Effector memory CD4-positive, alpha-beta T cell (primary cell): ENCODE measurements at regions not wholly inside any gene's neighbourhood (a gene's known extent, or its start where the extent isn't known, plus 50 kb on each side); places are given as distances from the start of the nearest gene placed in this dataset.

ENCODE experiments used
- DNase-seq, 3 donors: peaks; one replicate each; pipeline ENCODE4 v3.0.0-alpha.2; 2020
- H3K27ac ChIP-seq: 2 replicates; pipeline ENCODE4 v1.7.0; 2013; ENCODE audit warnings: mild to moderate bottlenecking, low read length, moderate library complexity; ENCODE audit not compliant: insufficient read depth, poor library complexity, severe bottlenecking
- H3K27me3 ChIP-seq: replicated peaks from 2 replicates; pipeline ENCODE4 v1.7.0; 2013; ENCODE audit warnings: mild to moderate bottlenecking, low read length; ENCODE audit not compliant: insufficient read depth, control insufficient read depth, poor library complexity, severe bottlenecking
- H3K36me3 ChIP-seq: 2 replicates; pipeline ENCODE4 v1.7.0; 2013; ENCODE audit warnings: mild to moderate bottlenecking, low read length, moderate library complexity; ENCODE audit not compliant: control insufficient read depth, insufficient read depth
- H3K4me1 ChIP-seq: 2 replicates; pipeline ENCODE4 v1.7.0; 2013; ENCODE audit warnings: low read length, mild to moderate bottlenecking; ENCODE audit not compliant: control insufficient read depth, insufficient read depth, poor library complexity, severe bottlenecking
- H3K4me3 ChIP-seq: 2 replicates; pipeline ENCODE4 v1.7.0; 2013; ENCODE audit warnings: low read length, low read depth, mild to moderate bottlenecking; ENCODE audit not compliant: insufficient read depth, poor library complexity, severe bottlenecking
- H3K9me3 ChIP-seq: 2 replicates; pipeline ENCODE4 v1.7.0; 2013; ENCODE audit warnings: mild to moderate bottlenecking, low read length, moderate library complexity; ENCODE audit not compliant: control insufficient read depth

- H3K4me3 ChIP-seq, result no peak overlapping the region
- H3K9me3 ChIP-seq, result no peaks in the 10 kb centered on the region
- H3K36me3 ChIP-seq, result no peaks in the 10 kb centered on the region
- no peaks in the 10 kb centered on the region for H3K27me3 ChIP-seq
- DNase-seq, result no peak
- H3K27ac ChIP-seq, result no peak overlapping the region
- no peaks in the 10 kb centered on the region for H3K4me1 ChIP-seq
Measured at GRCh38 chr7:17665029-17665428, 275.3 kb downstream of the SNX13 start.

DNA sequence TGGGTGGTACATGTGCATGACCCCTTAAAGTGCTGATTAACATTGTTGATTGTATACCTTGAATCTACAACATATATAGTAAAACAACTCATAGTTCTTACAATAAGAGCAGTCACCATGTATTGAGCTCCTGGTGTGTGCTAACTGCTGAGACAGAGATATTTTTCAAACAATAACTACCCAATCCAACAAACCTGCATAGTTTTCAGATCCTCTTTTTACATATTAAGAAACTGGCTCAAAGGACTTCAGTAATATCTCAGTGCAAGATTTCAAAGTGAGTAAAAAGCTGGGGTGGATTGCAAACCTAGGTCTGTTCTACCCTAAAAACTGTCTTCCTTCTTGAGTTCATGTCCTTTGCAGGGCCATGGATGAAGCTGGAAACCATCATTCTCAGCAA is 272.2 kb downstream of the SNX13 start:
- Histone ChIP-seq H3K36me3 (no peaks in the 10 kb centered on the region), H3K27me3 (no peaks in the 10 kb centered on the region), H3K4me3 (no peak overlapping the region), H3K4me1 (no peaks in the 10 kb centered on the region), H3K9me3 (no peaks in the 10 kb centered on the region), H3K27ac (no peak overlapping the region)
- DNase-seq, result no peak

GRCh38 chr7:17669204-17669603 is 271.1 kb downstream of the SNX13 start:
- no peaks in the 10 kb centered on the region for H3K36me3 ChIP-seq
- H3K4me3 ChIP-seq, result no peak overlapping the region
- no peak for DNase-seq
- no peak overlapping the region for H3K27ac ChIP-seq
- no peaks in the 10 kb centered on the region for H3K9me3 ChIP-seq
- H3K27me3 ChIP-seq, result no peaks in the 10 kb centered on the region
- H3K4me1 ChIP-seq, result no peaks in the 10 kb centered on the region

DNA sequence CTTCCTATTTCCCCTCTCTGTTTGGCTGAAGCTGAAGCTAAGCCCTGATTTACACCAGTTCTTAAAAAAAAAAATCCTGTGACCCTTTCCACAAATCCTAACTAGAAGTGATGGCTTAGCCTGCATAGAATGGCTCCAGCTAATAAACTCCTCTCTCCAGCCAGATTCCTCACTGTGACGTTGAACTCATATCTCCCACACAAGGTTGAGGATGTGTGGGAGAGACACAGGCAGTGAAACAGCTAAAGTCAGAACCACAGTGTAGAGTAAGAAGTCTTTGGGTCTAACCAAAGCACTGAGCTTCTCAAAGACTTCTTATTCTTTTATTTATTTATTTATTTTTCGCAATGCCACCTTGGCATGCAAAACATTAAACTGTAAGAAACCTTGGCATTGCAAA is 268.3 kb downstream of the SNX13 start:
- no peaks in the 10 kb centered on the region for H3K27me3 ChIP-seq
- H3K36me3 ChIP-seq, result no peaks in the 10 kb centered on the region
- H3K4me3 ChIP-seq, result no peak overlapping the region
- DNase-seq, result no peak
- H3K4me1 ChIP-seq, result no peaks in the 10 kb centered on the region
- H3K27ac ChIP-seq, result no peak overlapping the region
- H3K9me3 ChIP-seq, result no peaks in the 10 kb centered on the region

DNA sequence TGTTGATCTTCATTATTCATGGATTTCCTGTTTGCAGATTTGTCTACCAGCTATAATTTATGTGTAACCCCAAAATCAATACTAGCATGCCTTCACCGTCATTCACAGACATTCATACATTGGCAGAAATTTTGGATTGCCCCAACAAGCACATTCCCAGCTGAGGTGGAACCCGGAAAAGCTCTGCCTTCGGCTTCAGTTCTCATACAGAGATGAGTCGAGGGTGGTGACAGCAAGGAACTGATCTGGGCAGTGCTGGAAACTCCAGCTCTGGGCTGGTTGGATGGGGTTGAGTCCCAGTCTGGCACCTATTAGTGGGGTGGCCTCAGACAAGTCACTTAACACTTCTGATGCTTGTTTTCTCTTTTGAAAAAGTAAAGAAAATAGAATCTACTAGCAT is 267.5 kb downstream of the SNX13 start:
- Histone ChIP-seq H3K27me3 (no peaks in the 10 kb centered on the region), H3K36me3 (no peaks in the 10 kb centered on the region), H3K4me1 (no peaks in the 10 kb centered on the region), H3K27ac (no peak overlapping the region), H3K4me3 (no peak overlapping the region), H3K9me3 (no peaks in the 10 kb centered on the region)
- DNase-seq, result no peak

- Histone ChIP-seq H3K9me3 (no peaks in the 10 kb centered on the region), H3K4me3 (no peak overlapping the region), H3K36me3 (no peaks in the 10 kb centered on the region), H3K4me1 (no peaks in the 10 kb centered on the region), H3K27ac (no peak overlapping the region), H3K27me3 (no peaks in the 10 kb centered on the region)
- no peak for DNase-seq
Measured at GRCh38 chr7:17674166-17674942, 265.9 kb downstream of the SNX13 start.

GRCh38 chr7:17674943-17675608 is 265.2 kb downstream of the SNX13 start:
- H3K36me3 ChIP-seq, result no peaks in the 10 kb centered on the region
- DNase-seq, result no peak
- H3K27ac ChIP-seq, result no peak overlapping the region
- H3K9me3 ChIP-seq, result no peaks in the 10 kb centered on the region
- H3K27me3 ChIP-seq, result no peaks in the 10 kb centered on the region
- no peak overlapping the region for H3K4me3 ChIP-seq
- no peaks in the 10 kb centered on the region for H3K4me1 ChIP-seq

GRCh38 chr7:17677408-17677807 is 262.9 kb downstream of the SNX13 start:
- no peak for DNase-seq
- Histone ChIP-seq H3K27ac (no peak overlapping the region), H3K36me3 (no peaks in the 10 kb centered on the region), H3K4me3 (no peak overlapping the region), H3K27me3 (no peaks in the 10 kb centered on the region), H3K9me3 (no peaks in the 10 kb centered on the region), H3K4me1 (no peaks in the 10 kb centered on the region)

- Histone ChIP-seq H3K27ac (no peak overlapping the region), H3K27me3 (no peaks in the 10 kb centered on the region), H3K36me3 (no peaks in the 10 kb centered on the region), H3K4me3 (no peak overlapping the region), H3K9me3 (no peaks in the 10 kb centered on the region), H3K4me1 (no peaks in the 10 kb centered on the region)
- DNase-seq, result no peak
Measured at GRCh38 chr7:17678896-17679295, 261.4 kb downstream of the SNX13 start.

- Histone ChIP-seq H3K4me1 (no peaks in the 10 kb centered on the region), H3K4me3 (no peak overlapping the region), H3K36me3 (no peaks in the 10 kb centered on the region), H3K27ac (no peak overlapping the region), H3K27me3 (no peaks in the 10 kb centered on the region), H3K9me3 (no peaks in the 10 kb centered on the region)
- DNase-seq, result no peak
Measured at GRCh38 chr7:17679458-17679857, 260.8 kb downstream of the SNX13 start.
